ENCODE measurements at regions not wholly inside any gene's neighbourhood (a gene's known extent, or its start where the extent isn't known, plus 50 kb on each side); places are given as distances from the start of the nearest gene placed in this dataset.
"Not testable (repeated sequence)": the region's sequence is repeated elsewhere in the genome, so short reads cannot be mapped to it uniquely, and the experiment has no call there.

DNA sequence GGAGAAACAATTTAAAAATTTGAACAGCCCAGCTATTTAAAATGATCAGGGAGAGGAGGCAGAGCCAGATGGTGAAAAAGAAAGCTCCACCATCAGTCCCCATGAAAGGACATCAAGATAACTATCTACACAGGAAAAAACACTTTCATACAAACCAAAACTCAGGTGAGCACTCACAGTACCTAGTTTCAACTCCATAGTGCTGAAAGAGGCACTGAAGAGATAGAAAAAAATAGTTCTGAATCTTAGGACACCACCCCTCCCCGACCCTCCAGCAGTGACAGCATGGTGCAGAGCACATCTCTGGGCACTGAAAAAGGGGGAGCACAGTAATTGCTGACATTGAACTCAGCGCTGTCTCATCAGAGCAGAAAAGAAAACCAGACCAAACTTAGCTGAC, 732.9 kb downstream of the CETN3 start:
- DNase-seq (ENCODE audit: low read depth, low spot score): no peak

DNA sequence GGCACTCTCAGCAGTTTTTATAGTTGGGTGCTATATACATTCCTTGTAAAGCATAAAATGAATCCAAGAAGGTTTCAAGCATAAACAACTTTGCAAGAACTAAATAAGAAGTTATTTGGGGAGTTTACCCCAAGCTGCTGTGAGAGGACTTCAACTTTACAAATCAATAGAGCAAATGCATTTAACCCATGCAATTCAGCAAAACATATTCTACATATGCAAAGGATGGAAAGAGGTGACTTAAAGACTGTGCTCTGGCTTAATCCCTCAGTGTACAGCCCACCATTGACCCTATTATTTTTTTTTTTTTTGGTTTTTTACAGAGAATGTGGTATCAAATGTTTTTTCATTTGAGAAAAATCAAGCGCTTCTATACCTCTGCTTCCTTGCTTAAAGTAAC, 736.5 kb downstream of the CETN3 start:
- no peak for DNase-seq (ENCODE audit: low read depth, low spot score)

DNA sequence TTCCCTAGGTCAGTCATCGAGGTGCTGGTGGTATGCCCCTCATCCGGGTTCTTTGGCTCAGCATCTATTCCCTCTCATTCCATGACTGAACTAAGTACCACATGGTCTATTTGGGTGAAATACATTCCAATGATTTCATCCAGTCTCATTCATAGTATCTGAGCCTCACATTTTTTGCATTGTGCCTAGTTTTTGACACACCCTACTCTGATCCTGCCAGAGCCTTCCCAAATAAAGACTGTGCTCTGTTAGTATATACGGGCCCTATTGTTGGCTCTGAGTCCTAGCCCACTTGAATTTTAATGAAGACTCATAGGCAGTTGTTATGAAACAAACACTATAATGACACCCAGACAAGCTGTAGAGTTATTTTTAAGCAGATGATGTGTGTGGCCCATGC, 740.7 kb downstream of the CETN3 start:
- DNase-seq (ENCODE audit: low read depth, low spot score): no peak

DNA sequence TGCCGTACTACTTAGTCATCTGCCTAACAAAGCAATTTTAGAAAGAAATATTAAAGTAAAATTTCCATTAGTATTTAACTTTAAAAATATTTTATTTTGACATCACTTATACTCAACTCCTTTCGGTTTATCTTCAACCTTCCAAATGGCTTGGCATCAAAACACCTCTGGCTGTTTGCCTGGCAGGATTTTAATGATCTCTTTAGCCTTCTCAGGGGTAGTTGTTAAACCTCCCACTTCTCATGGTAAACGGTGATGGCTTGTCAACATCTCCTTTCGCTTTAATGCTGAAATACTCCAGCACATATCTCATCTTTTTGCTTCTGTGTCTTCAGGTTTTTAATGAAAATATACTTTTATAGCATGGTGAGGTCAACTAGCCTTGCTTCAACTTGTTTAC, 747.1 kb downstream of the CETN3 start:
- DNase-seq (ENCODE audit: low read depth, low spot score): no peak

DNA sequence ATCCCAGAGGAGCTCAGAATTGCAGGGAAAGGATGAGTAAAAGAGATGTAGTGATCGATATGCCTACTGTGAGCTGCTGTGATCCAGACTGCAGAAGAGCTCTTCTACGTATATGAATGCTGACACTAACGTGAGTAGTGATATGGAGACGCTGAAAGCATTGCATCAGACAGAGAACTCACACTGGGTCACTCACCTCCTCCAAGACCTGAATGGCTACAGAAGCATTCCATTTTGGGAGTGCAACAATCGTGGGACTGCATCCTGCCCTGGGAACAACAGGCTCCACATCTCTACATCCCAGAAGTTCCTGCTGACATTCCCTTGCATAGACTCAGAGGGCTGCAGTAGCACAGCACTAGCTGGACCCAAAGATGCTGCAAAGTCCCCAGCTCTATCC, 755.9 kb upstream of the MEF2C start:
- DNase-seq (ENCODE audit: low read depth, low spot score): no peak

DNA sequence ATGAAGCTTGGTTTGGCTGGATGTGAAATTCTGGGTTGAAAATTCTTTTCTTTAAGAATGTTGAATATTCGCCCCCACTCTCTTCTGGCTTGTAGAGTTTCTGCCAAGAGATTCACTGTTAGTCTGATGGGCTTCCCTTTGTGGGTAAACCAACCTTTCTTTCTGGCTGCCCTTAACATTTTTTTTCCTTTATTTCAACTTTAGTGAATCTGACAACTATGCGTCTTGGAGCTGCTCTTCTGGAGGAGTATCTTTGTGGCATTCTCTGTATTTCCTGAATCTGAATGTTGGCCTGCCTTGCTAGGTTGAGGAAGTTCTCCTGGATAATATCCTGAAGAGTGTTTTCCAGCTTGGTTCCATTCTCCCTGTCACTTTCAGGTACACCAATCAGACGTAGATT, 751.2 kb upstream of the MEF2C start:
- DNase-seq (ENCODE audit: low read depth, low spot score): not testable (repeated sequence)

DNA sequence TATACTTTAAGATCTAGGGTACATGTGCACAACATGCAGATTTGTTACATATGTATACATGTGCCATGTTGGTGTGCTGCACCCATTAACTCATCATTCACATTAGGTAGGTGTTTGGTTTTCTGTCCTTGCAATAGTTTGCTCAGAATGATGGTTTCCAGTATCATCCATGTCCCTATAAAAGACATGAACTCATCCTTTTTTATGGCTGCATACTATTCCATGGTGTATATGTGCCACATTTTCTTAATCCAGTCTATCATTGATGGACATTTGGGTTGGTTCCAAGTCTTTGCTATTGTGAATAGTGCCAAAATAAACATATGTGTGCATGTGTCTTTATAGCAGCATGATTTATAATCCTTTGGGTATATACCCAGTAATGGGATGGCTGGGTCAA, 747.1 kb upstream of the MEF2C start:
- DNase-seq (ENCODE audit: low read depth, low spot score): not testable (repeated sequence)

DNA sequence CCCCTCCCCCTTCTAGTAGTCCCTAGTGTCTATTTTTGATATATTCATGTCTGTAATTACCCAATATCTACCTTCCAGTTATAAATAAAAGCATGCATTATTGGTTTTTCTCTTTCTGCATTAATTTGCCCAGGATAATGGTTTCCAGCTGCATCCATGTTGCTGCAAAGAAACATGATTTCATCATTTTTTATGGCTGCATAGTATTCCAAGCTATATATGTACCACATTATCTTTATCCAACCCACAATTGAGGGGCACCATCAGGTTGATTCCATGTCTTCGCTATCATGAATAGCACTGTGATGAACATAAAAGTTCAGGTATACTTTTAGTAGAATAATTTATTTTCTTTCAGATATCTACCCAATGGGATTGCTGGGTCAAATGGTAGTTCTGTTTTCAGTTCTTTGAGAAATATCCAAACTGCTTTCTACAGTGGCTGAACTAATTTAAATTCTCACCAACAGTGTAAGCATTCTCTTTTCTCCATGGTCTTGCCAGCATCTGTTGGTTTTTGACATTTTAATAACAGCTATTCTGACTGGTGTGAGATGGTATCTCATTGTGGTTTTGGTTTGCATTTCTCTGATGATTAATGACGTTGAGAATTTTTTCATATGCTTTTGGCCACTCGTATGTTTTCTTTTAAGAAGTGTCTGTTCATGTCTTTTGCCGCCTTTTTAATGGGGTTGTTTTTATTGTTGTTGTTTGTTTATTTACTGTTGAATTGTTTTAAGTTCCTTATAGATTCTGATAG, 746.1 kb upstream of the MEF2C start:
- DNase-seq (ENCODE audit: low read depth, low spot score): no peak

DNA sequence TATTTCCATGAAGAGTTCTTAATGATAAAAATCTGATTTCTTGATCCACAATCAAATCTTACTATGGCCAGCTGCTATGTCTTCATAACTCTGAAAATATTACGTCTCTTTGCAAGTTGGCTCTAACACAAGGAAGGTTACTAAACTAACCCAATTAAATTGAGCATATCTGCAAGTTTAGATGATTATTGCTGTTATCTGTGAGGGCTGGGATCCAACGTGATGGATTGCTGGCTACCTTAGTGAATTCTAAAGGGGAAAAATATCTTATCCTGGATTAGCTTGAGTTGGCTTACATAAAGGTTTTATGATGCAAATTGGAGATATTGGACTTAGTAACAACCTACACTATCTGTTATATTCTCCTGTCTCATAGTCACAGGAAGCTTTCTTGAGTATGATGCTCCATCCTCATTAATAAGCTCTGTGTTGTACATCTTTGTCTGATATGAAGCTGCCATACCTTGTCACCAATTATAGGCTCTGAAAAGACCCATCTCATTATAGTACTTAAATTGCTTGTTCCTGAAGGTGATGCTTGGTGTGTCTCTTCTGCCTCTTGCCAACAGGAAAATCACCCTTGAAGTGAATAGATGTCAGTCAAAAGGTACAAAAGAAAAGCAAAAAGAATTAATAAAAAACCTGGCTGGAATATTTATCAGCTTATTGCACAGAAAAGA, 733.0 kb upstream of the MEF2C start:
- no peak for DNase-seq (ENCODE audit: low read depth, low spot score)

DNA sequence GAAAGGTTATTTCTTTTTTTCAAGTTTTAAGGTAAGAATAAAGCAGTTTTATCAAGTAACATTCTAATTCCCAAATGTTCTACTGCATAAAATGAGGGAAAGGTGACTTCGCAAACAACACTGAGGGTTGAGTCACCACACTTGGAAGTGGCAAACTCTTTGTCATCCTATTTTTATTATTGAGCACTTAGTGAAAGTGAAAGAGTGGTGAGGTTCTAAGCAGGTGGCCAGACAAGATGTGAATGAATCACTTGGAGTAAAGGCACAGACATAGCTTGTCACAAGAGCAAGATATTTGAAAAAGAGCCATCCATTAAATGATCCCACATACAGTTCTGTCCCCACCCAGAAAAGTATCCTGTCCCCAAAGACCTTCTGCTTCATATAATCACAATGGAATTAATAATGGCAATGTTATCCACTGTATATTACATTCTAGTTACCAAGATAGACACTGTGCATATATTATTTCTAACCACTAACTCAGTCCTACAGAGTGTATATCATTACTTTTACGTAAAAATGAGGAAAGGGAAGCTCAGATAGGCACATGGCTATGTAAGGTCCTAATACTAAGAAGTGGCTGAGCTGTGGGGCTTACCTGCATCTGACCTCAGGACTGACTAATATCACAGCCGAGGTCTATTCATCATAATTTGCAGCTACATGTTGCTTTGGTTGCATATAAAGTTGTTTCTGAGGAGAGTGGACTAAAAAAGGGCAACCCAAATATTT, 730.4 kb upstream of the MEF2C start:
- no peak for DNase-seq (ENCODE audit: low read depth, low spot score)

DNA sequence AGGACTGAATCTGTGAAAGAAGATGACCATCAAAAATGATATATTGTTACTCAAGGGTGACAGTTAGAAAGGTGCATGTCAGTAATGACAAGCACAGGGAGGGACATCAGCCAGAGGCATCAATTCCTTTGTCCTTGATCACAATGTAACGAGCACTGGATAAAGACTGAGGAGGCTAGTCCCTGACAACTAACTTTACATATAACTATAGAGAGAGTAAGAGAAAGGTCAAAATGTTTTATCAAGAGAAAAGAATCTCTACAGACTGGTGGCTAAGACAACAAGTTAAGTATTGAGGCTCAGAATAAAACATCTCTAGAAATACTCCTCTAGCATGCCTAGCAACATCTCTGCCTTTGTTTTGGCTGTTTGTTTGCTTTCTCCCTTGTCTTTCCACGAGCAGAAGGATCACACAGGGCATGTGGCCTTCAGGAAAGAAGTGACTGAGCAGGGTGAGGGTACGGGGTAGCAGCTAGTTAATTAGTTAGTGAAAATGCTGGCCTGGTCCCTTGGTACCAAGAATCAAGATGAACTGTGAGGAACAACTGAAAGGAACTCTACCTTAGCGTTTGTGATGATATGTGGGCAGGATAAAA, 724.1 kb upstream of the MEF2C start:
- DNase-seq (ENCODE audit: low read depth, low spot score): no peak

DNA sequence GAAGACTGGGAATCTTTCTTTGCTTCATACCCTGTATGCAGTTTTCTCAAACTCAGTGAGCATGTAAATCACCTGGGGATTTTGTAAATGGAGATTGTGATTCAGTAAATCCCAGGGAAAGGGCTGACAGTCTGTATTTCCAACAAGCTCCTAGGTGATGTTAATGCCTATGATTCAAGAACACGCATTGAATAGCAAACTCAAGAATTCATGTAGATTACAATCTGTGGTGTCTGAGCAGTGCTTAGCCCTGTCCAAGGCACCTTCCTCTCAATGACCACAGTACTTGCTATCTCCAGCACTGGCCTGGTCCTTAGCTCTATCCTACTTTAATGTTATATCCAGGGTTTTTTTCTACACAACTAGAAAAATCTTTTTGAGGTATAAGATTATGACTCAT, 721.4 kb upstream of the MEF2C start:
- no peak for DNase-seq (ENCODE audit: low read depth, low spot score)

DNA sequence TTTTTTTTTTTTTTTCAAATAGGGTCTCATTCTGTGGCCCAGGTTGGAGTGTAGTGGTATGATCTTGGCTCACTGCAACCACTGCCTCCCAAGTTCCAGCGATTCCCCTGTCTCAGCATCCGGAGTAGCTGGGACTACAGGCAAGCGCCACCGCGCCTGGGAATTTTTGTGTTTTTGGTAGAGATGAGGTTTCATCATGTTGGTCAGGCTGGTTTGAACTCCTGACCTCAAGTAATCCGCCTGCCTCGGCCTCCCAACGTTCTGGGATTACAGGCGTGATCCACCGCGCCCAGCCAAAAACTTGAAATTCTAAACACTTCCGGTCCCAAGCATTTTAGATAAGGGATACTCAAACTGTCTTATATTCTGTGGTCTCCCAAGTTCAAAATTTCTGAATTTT, 718.9 kb upstream of the MEF2C start:
- DNase-seq (ENCODE audit: low read depth, low spot score): no peak

DNA sequence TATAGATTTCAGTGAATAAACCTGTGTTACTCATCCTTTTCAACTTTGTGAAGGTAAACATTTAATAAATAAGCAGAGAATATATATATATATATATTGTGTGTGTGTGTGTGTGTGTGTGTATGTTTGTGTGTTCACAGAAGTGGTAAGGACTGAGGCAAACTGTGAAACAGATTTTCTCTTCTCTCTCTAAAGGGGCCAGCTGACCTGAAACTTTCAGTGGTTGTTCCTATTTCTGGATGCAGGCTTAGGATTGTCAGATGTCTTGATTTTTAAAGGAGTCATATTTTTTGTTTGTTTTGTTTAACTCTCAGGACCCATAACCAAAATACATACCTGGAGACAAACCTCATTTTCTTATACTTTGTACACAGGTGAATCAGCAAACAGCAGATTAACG, 714.9 kb upstream of the MEF2C start:
- DNase-seq (ENCODE audit: low read depth, low spot score): no peak

DNA sequence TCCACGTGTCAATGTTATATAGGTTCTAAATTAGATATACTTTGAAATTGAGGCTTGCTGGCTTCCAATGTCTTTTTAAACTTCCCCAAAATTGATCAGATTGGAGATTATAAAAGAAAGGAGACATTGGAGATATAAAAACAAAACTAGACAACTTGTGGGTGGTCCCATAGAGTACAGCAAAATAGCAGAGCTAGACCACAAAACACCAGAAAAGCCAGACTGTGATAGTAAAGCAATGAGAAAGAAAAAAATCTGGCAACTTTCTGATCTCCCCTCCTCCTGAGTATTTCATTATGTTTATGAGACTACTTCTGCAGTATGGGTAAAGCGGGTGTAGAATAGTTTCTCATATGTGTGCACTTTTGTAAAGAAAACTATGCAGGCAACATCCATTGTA, 713.8 kb upstream of the MEF2C start:
- DNase-seq (ENCODE audit: low read depth, low spot score): no peak

DNA sequence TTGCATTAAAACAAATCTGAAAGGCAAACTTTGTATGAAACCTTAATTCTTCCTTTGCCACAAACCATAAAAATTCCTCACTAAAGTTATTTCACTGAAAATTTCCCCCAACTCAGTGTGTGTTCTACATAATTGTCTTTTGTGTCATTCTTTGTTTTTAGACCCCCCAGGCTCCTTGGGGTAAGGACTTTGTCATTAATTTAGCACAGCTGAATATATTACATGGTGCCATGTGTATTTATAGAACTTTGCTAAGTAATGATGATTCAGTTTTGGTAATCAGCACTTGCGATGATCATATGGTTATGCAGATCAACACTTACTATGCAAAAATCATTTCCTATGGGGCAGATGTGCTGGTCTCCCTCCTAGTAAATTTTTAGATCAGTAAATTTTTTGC, 712.1 kb upstream of the MEF2C start:
- no peak for DNase-seq (ENCODE audit: low read depth, low spot score)

DNA sequence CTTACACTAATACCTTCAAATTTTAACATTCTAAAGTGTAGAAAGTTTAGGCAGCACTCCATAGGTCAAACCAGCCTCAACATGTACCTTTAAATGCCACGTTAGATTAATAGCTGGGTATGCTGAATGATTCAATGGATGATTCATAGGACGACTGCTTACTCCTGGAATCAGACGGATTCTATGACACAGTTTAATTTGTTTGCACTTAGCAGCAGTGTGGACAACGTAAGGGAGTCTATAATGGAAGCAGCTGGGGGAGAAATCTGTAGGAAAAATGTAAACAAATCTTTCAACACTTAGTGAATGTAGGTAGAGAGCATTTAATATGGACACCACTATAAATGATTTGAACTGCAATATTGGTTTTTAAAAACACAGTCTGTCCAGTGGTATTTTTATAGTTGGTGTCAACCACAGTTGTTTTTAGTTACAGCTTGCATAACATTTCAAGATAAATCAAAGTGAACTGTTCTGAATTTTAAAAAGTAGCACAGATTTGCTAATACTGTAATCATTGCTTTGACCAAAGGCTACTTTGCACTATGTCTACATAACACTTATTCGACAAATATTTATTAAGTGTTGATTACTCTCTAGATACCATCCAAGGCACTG, 701.5 kb upstream of the MEF2C start:
- DNase-seq (ENCODE audit: low read depth, low spot score): no peak

DNA sequence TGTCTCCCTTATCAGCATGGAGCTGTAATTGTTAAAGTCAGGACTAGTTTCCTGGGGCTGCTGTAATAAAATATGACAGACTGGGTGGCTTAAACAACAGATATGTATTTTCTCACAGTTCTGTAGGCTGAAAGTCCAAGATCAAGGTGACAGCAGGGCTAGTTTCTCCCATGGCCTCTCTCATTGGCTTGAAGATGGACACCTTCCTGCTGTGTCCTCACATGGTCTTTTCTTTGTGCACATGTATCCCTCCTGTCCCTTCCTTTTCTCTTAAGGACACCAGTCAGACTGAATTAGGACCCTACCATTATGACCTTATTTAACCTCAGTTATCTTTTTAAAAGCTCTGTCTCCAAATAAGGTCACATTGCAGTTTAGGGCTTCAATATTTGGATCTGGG, 700.5 kb upstream of the MEF2C start:
- no peak for DNase-seq (ENCODE audit: low read depth, low spot score)

DNA sequence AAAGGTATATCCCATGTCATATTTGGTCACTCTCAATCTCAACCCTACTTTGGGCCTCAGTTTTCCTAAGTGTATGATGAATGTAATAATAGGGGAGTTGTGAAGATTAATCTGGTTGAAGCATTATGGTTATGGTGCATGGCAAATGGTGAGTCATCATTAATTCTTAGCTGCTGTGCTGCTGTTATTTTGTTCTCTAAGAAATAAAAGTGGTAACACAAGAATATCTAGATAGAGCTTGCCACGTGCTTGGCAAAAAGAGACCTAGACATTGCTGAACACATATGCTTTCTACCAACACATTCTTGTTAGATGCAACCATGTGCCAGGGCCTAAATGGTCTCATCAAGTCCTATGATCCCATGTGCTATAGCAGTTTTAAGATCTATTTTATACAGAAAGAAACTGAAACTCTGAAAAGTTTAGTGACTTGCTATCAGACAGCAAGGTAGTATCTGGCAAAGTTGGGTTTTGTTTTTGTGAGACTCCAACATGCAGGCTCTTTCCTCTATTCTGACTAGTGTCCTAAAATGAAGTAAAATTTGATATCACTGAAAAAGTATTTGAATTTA, 699.9 kb upstream of the MEF2C start:
- DNase-seq (ENCODE audit: low read depth, low spot score): no peak

DNA sequence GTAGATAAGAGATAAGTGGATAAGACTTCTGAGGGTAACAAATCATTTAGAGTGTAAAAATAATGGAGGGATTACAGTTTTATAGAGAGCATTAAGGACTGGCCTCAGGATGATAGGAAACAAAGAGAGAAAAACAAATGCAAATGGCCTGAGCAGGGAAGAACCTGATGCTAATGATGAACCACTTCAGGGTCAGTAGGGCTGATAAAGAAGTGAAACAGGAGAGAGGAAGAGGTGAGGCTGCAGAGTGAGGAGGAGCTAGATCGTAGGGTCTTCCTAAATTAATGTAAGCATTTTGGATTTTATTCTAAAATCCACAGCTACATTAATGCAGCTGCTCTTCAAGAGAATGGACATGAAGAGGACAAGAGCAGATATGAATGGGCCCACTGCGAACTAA, 698.0 kb upstream of the MEF2C start:
- DNase-seq (ENCODE audit: low read depth, low spot score): no peak

DNA sequence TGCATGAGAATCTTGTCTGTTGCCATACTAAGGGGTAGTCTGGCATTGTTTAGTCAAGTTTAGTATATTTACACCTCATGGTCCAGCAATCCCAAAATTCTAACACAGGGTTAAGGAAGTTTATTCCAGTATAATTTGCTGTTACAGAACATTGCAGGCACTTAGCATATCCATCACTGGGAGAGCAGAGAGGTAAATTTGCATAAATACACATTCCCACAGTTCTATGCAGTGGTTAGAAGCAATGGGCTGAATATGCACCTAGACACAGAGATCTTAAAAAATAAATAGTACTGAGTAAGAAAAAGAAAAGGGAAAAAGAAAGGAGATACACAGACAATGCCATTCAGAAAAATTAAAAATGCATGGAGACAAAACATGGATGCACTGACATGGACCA, 692.3 kb upstream of the MEF2C start:
- no peak for DNase-seq (ENCODE audit: low read depth, low spot score)

DNA sequence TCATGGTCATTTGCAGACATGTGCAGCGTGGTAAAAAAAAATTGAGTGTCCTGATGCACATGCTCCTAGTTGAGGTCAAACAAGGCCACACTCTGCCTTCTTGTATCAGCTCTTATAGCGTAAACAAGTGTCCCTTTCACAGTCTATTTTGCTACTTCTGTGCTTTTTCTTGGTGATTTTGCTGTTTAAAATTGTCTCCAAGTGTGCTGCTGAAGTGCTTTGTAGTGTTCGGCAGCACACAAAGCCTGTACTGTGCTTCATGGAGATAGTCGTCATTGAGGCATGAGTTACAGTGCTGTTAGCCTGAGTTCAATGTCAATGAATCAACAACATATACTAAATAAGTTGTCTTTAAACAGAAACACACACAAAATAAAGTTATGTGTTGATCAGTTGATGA, 690.4 kb upstream of the MEF2C start:
- DNase-seq (ENCODE audit: low read depth, low spot score): no peak

All from pulmonary artery endothelial cell (primary cell).